GM21786 (cell line): ENCODE measurements at regions not wholly inside any gene's neighbourhood (a gene's known extent, or its start where the extent isn't known, plus 50 kb on each side); places are given as distances from the start of the nearest gene placed in this dataset.
"Not testable (repeated sequence)": the region's sequence is repeated elsewhere in the genome, so short reads cannot be mapped to it uniquely, and the experiment has no call there.

ENCODE experiments used
- ATAC-seq: cut with Tn5 transposase; IDR thresholded peaks from one replicate; pipeline ENCODE4 v1.9.1; 2021; ENCODE audit not compliant: unreplicated experiment

DNA sequence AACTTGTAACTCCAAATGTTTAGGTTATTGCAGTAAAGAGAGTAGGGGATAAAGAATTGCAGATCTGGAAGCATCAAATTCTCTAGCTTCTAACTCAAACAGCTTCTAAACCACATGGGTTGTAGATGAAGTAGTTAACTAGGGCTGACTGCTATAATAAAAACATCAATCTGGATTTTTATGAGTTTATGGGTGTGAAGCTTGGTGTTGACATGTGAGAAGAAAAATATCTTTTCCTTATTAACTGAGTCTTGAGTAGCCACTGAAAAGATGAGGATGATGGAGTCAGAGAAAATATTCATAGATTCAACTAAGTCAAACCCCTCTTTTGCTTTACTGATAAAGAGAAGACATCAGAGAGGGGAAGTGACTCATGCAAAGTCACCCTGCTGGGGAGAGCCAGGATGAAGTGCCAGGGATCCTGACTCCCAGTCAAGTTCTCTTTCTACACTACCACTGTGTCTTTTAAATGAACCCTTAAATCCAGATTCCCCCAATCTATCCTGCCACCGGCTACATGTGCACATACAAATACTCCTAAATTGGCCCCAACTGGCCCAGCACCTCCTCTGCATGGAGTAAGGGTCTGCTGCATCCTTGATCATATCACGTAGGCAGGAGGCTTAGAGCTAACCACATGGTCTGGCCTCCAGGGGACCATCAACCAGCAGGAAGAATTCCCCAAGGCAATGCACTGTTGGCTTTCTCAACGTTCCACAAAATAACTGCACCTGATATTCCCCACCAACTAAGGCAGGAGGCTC lies 264.0 kb upstream of the CCL2 start:
- ATAC-seq = no peak

DNA sequence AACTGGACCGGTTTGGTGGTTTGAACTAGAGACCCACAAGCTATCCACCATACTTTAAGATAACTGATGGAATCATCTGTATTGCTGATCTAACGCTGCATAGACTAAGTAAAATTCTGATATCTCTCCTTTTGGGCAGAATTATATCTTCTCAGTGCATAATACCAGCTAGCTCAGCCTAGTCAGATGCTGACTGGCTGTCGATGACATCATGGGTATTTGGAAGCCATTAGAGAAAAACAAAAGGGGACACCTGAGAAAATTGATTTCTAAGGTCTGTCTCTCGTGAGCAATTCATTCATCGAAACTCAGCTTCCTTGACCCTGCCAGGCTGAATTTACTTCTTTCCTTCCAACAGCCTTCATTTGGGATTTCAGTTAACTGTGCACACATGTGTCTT lies 263.0 kb upstream of the CCL2 start:
- no peak for ATAC-seq

DNA sequence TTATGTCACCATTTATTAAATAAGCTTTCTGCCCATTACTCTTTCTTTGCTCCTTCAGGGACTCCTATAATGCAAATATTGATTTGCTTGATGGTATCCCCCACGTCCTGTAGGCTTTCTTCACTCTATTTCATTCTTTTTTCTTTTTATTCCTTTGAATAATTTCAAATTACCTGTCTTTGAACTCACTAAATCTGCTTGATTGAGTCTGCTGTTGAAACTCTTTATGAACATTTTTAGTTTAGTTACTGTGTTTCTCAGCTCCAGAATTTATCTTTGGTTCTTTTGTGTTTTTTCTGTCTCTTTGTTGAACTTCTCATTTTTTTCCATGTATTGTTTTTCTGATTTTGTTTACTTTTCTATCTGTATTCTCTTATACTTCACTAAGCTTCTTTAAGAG lies 254.4 kb upstream of the CCL2 start:
- ATAC-seq = no peak

DNA sequence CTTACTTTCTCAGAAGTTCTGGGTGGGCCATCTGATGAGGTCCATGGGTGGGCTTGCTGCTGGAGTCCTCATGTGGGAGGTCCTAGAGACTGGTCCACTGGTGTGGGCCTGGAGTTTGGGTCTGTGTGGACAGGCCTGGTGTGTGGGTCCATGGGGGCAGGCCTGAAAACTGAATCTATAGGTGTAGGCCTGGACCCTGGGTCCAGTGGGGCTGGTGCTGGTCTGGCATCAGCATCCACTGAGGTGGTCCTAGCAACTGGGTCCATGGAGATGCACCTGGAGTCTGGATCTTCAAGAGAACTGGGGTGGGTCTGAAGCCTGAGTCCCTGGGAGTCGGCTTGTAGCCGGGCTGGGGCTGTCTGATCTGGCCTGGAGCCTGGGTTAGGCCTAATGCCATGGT lies 253.8 kb upstream of the CCL2 start:
- no peak for ATAC-seq

DNA sequence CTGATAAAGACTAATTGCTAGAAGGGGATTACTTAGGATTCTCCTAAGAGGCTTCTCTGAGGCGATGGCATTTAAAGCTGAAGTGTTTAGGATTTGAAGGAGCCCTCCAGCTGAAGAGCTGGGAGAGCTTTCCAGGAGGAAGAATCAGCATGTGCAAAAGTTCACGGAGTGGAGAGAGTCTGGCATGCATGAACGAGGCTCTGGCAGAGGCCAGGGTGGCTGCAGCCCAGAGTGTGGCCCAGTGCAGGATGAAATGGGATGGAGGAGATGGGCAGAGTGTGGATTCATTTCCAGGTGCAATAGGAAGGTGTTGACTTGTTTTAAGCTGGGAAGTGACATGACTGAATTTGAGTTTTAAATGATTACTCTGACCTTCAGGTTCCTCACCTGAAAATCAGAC lies 249.0 kb upstream of the CCL2 start:
- ATAC-seq = no peak

DNA sequence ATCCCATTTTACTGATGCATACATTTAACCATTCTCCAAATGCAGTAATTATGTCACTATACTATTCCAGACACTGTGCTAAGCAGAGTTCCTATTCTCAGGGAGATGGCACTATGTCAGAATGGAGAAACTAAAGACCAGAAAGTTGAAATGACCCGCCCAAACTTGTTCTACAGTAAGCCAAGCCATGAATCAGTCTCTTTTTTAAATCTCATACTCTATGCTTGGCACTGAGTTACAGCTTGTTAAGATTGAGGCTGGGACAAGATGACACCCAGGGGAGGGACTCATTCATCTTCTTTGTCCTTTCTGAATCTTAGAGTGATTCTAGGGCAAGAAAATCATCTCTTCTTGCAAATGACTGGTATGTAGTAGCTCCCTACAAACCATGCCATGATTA lies 247.0 kb upstream of the CCL2 start:
- ATAC-seq = no peak

DNA sequence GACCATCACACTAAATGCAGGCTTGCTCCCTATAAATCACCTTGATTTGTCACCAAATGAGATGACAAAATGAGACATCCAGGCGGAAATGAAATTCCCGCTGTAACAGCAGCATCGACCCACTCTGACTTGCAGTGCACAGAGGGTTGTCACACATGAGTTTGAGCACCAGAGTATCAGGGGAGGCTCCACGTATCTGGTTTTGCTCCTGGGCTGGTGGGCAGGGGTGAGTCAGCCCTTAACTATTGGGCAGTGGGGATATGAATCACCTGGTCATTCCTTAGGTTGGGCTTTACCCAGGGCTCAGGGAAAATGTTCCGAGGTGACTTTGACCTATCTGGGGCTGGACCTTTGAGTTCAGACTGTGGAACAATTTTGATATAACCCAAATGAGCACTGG lies 245.2 kb upstream of the CCL2 start:
- ATAC-seq = no peak

DNA sequence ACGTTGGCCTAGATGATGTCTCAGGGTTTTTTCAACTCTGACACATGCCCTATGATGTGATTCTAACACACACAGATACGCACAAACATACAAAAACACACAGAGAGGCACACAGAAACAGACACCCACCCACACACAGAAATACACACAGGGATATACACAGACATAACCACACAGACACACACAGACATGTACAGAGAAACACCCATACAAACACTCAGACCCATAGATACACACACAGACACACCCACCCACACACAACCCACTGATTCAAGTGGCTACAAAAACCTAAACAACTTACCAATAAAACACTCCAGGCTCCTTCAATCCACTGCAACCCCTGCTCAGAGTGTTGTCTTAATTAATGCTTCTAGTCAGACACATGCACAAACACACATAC lies 244.6 kb upstream of the CCL2 start:
- ATAC-seq = no peak

DNA sequence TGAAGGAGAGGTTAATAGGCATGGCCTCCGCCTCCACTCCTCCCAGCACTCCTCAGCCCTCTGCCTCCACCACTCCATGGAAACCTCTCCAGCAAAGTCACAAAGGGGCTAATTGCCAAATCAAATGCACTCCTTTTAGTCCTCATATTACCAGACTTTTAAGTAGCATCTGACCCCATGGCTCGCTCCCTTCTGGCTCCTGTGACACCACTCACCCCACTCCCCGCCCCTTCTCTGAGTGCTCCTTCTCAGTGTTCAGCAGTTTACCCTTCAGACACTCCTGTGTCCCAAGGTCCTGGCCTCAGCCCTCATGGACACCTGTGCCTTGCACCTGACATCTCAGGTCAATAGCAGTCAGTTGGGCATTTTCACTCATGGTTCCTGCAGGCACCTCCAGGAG lies 243.5 kb upstream of the CCL2 start:
- no peak for ATAC-seq

DNA sequence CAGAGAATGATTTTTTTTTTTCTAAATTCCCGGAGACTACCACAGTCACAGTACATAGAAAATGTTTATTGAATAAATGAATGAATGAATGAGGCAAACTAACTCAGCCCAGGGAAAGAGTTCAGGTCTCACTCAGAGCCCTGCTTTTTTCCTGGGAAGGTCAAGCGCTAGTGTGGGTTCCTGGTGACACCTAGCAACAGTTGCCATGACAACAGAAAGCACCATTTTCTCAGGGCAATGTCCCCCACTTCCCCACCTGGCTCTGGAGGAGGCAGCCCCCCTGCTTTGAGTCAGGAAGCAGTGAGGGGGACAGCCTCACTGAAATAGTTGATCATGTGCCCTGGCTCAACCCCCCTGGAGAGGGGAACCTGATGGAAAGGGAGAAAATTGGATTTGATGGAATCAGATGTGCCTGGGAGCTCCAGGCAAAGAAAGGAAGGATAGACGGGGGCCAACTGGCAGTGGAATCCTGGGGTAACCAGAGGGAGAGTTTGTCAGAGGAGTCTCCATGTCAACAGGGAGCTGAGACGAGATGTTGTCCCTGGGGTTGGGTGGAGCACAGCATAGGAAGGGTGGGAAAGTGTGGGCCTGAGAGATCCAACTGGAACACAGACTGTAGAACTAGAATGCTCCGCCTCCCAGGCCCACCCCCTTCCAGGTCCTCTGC lies 242.2 kb upstream of the CCL2 start:
- ATAC-seq = no peak

DNA sequence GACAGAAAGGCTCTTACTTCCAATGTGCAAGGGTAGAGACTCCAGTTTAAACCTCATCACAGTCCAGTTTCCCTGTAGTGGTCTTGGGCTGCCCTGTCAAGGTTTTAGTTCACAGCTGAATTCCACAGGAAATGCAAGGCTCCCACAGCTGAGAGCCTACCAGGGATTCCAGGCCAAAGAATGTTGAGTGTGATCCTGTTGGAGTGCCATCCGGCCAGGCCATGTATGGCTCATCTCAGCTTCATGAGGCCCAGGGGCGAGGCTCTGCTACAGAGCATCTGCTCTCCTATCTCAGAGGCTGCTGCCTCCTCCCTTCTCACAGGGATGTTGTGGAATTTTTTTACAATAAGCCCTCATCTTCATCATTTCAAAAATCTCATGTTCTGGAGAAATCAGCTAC lies 239.8 kb upstream of the CCL2 start:
- no peak for ATAC-seq

DNA sequence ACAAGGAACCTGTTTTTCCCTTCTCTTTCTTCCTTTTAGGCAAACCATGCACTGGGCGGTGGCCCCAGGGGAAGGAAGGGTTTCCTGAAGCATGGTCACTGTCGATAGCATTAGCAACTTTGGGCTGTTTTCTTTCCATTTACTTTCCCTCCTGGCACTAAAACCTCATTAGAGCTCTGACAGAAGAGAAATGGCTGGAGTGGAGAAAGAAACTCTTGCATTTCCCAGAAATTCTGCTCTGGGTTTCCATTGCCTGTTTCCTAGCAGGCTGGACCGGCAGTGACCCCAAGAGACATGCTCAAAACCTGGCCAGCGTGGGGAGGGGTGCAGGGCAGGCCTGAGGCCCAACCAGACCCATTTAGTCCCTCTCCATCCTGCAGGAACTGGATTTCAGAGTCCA lies 230.7 kb upstream of the CCL2 start:
- no peak for ATAC-seq

DNA sequence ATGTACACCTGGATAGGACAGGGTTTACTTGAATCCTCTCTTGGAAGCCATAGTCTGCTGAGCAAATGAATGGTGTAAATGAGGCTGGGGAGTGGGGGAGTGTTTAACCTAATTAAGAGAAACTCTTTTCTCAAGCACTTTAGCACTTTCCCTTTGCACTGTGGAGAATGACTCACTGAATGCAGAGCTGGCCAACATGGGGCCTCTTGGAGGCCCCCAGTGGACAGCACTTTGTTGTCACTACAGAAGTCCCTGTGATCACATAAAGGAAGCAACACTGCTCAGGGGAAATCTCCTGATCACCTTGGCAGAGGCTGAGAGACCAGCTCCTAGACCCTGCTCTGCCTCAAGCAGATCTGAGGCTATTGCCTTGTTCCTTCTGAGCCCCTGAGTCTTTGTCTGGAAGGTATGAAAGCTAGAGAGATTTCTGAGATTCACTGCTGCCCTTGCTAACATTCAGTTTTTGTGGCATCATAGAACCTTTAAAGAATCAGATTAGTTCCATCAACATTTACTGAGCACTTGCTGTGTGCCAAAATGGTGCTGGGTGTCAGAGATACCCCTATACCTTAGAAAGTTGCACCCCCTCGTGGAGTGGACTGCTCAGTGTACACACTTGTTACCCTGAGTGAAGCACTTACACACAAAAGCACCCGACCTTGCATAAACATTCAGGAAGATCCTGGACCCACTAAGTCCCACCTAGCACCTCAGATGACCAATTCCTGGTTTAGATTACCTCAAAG lies 230.1 kb upstream of the CCL2 start:
- no peak for ATAC-seq

DNA sequence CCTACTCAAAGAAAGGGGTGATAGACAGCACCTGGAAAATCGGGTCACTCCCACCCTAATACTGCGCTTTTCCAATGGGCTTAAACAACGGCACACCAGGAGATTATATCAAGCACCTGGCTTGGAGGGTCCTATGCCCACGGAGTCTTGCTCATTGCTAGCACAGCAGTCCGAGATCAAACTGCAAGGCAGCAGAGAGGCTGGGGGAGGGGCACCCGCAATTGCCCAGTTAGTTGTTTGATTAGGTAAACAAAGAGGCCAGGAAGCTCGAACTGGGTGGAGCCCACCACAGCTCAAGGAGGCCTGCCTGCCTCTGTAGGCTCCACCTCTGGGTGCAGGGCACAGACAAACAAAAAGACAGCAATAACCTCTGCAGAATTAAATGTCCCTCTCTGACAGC lies 224.5 kb upstream of the CCL2 start:
- ATAC-seq = not testable (repeated sequence)

DNA sequence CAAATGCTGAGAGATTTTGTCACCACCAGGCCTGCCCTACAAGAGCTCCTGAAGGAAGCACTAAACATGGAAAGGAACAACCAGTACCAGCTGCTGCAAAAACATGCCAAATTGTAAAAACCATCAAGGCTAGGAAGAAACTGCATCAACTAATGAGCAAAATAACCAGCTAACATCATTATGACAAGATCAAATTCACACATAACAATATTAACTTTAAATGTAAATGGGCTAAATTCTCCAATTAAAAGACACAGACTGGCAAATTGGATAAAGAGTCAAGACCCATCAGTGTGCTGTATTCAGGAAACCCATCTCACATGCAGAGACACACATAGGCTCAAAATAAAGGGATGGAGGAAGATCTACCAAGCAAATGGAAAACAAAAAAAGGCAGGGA lies 222.8 kb upstream of the CCL2 start:
- ATAC-seq = not testable (repeated sequence)

DNA sequence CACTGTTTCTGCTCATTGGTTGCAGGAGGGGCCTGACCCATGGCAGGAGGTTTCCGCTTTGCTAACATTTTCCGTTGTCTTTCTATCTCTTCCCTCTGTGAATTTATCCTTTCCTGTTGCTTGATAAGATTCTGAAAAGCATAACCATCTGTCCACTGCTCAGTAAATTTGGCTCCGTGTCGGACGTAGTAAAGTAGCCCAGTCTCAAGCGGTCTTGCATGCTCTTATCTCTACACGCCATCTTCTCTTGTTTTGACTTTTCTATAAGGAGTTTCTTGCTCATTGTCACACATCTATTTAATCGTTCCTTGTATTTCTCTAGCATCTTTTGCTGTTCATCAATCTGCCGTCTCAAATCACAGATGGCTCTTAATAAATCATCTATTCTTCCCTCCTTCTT lies 216.3 kb upstream of the CCL2 start:
- ATAC-seq = not testable (repeated sequence)

DNA sequence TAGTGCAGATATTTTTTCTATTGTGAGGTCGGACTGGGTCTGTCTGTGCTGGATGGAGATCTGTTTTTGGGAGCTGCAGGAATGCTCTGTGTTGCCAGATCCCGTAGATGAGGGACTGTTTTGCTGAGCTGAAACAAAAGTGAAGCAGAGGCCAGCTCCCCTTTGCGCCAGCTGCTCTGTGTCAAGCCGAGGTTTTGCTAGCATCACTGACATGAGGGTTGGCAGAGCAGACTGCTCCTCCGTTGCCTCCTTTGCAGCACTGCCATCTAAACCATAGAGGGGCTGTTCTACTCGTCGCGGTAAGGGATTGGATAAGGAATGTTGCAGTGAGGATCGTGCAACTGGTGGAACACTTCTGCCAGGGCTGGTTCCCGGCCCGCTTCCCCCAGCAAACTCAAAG lies 215.9 kb upstream of the CCL2 start:
- not testable (repeated sequence) for ATAC-seq

DNA sequence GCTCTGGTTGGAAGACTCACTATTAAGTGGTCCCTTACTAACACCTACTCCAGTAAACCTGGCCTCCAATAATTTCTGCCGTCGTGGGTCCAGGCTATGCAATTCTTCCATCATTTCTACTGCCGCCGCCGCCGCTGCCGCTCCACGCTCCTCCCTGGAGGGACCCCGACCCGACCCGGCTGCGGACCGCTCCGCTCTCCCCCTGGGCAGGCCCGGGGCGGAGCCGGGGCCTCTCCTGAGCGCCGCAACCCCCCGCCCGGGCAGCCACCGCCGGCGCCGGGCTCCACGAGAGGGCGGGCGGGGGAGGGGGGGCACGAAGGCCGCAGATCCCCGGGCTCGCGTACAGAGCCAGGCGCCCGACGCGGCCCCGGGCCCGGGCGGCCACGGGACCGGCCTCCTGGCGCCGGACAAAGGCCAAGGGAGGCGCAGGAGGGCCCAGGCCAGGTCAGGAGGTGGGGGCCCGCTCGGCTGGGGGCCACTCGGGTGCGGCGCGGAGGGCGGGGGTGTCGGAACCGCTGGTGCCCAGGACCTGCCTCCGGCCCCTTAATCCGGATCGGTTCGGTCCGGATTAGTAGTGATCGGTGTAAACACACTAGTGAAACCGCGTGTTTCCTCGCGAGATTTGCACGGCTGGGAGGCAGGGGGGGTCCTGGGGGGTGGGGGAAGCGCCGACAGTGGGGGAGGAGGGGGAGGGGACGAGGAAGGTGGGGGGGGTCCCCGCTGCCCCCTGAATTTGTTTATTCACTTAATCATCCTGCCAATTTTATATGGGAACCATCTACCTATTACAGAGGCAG lies 215.1 kb upstream of the CCL2 start:
- not testable (repeated sequence) for ATAC-seq

DNA sequence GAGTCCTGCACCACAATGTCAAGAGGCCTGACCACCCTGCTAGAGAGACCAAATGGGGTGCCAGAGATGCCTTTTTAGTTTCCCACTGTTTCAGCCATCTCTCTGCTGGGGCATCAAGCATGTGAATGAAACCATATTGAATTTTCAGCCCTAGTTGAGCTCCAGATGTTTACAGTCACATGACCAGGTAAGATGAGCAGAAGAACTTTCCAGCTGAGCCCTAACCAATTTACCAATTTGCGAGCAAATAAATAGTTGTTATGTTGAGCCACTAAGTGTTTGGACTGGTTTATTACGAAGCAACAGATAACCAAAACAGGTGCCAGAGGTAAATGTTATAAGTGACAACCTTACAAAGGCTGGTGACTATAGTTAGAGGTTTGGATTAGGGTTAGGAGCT lies 209.1 kb upstream of the CCL2 start:
- no peak for ATAC-seq

DNA sequence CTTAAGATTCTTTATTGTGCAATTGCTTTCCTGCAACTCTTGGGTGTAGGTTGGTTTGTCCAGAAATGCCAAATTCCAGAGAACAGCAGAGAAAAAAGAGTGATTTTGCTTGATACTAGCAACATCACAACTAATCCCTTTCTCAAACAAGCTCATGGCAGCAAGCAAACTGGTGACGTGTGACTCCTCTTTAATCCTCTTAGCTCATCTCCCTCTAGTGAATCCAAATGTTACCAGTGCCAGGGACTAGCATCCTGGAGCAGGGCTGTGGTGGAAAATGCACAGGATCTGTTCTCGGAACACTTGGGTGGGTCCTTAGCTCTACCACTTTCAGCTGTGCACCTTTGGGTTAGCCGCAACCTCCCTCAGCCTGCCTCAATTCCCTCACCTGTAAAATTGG lies 204.0 kb upstream of the CCL2 start:
- ATAC-seq = no peak

DNA sequence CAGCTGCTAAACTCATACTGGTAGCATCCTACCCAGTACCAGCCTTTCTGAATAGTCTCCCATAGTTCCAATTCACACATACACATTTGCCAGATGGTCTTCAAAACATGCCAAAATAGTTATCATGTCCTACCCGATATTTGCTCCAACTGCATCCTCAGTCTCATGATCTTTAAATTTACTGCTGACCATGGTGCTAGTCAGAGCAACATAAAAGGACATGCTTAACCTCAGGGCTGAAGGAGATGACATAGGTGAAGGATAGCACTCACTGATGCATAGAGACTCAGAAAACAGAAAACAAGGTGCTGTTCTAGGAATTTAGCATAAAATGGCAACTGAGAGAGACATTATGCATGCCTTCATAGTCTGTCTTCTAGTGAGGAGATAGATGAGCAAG lies 200.6 kb upstream of the CCL2 start:
- ATAC-seq = no peak
